ENCODE measurements at regions not wholly inside any gene's neighbourhood (a gene's known extent, or its start where the extent isn't known, plus 50 kb on each side); places are given as distances from the start of the nearest gene placed in this dataset.
"Not testable (repeated sequence)": the region's sequence is repeated elsewhere in the genome, so short reads cannot be mapped to it uniquely, and the experiment has no call there.

DNA sequence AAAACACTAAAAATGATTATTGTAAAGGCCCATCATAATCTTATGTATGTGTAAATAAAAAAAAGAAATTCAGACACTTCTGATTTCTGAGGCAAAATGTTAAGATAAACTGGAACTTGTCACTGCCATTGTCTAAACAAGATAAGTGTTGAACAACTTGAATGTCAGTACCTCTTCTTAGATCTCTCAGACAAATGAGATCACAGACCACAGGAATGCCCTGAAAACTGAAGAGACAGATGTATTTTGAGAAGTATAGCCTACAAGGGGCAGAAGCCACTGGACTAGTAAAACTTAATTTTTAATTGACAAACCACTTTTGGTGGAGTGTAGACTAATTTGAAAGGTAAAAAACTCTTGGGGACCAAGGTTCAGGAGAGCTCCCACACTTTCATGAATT, 375.5 kb upstream of the SLITRK5 start:
- Histone ChIP-seq H3K4me3 (ENCODE audit: low read length in 2 of 2) (no peak overlapping the region), H3K9ac (ENCODE audit: low read depth in 1 of 2, low read length in 2 of 2) (no peak overlapping the region), H3K9me3 (ENCODE audit: control insufficient read depth in 2 of 2, low read length in 2 of 2) (no peaks in the 10 kb centered on the region), H3K36me3 (ENCODE audit: control insufficient read depth in 2 of 2, insufficient read depth in 2 of 2, low read length in 2 of 2) (no peaks in the 10 kb centered on the region), H3K27ac (ENCODE audit: low read depth in 2 of 2, low read length in 2 of 2) (no peak overlapping the region), H3K4me1 (ENCODE audit: control insufficient read depth in 2 of 2, insufficient read depth in 2 of 2, low read length in 2 of 2) (no peaks in the 10 kb centered on the region), H3K27me3 (ENCODE audit: control insufficient read depth in 2 of 2, insufficient read depth in 2 of 2, low read length in 2 of 2) (no peaks in the 10 kb centered on the region)

DNA sequence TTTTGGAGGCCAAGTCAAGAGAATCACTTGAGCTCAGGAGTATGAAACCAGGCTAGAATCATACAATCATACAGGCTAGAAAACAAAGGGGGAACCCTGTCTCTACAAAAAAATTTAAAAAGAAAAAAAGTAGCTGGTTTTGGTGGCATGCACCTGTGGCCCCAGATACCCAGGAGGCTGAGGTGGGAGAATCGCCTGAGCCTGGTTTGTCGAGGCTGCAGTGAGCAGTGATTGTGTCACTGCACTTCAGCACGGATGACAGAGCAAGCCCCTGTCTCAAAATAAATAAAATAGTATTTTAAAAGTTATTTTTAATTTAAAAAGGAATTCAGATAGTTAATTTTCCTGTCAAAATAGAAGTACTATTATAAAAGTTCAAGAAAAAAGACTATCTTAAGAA, 369.1 kb upstream of the SLITRK5 start:
- Histone ChIP-seq H3K4me1 (ENCODE audit: control insufficient read depth in 2 of 2, insufficient read depth in 2 of 2, low read length in 2 of 2) (no peaks in the 10 kb centered on the region), H3K36me3 (ENCODE audit: control insufficient read depth in 2 of 2, insufficient read depth in 2 of 2, low read length in 2 of 2) (no peaks in the 10 kb centered on the region), H3K4me3 (ENCODE audit: low read length in 2 of 2) (no peak overlapping the region), H3K9ac (ENCODE audit: low read depth in 1 of 2, low read length in 2 of 2) (no peak overlapping the region), H3K9me3 (ENCODE audit: control insufficient read depth in 2 of 2, low read length in 2 of 2) (no peaks in the 10 kb centered on the region), H3K27me3 (ENCODE audit: control insufficient read depth in 2 of 2, insufficient read depth in 2 of 2, low read length in 2 of 2) (no peaks in the 10 kb centered on the region), H3K27ac (ENCODE audit: low read depth in 2 of 2, low read length in 2 of 2) (no peak overlapping the region)

DNA sequence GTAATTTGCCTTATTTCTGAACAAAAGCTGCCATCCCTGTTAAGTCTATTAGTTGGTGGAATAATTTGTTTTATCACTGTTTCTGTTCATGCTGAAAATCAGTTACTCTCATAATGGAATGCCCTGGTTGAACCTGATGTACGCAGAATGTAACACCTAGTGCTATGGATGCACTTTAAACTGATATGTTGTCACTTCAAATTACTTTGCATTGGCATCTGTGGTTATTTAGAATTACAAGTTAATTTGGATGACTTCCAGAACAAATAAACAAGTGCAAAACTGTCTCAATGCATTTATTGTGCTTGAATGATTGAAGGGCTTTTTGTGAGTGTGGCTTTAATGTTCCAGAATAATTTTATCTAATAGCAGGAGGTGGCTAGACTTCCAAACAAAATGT, 368.2 kb upstream of the SLITRK5 start:
- Histone ChIP-seq H3K4me3 (ENCODE audit: low read length in 2 of 2) (no peak overlapping the region), H3K27ac (ENCODE audit: low read depth in 2 of 2, low read length in 2 of 2) (no peak overlapping the region), H3K27me3 (ENCODE audit: control insufficient read depth in 2 of 2, insufficient read depth in 2 of 2, low read length in 2 of 2) (no peaks in the 10 kb centered on the region), H3K4me1 (ENCODE audit: control insufficient read depth in 2 of 2, insufficient read depth in 2 of 2, low read length in 2 of 2) (no peaks in the 10 kb centered on the region), H3K9ac (ENCODE audit: low read depth in 1 of 2, low read length in 2 of 2) (no peak overlapping the region), H3K36me3 (ENCODE audit: control insufficient read depth in 2 of 2, insufficient read depth in 2 of 2, low read length in 2 of 2) (no peaks in the 10 kb centered on the region), H3K9me3 (ENCODE audit: control insufficient read depth in 2 of 2, low read length in 2 of 2) (no peaks in the 10 kb centered on the region)

DNA sequence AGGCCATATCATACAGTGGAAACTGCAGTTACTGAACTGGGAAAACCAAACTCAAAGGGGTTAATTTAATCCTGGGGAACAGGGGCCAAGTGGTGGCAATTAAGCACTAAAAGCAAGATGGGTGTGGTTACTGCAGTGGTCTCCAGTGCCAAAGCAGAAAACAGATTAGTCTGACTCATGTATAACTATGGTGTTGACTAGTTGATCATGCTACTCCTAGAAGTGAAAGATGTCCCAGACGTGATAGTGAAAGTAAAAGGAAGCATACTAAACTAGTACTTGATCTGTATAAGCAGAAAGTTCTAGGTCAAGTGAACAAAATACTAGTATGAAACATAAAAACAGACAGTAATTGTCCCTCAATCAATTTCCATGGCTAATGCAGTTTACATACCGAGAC, 360.0 kb upstream of the SLITRK5 start:
- Histone ChIP-seq H3K4me3 (ENCODE audit: low read length in 2 of 2) (no peak overlapping the region), H3K9ac (ENCODE audit: low read depth in 1 of 2, low read length in 2 of 2) (no peak overlapping the region), H3K36me3 (ENCODE audit: control insufficient read depth in 2 of 2, insufficient read depth in 2 of 2, low read length in 2 of 2) (no peaks in the 10 kb centered on the region), H3K27ac (ENCODE audit: low read depth in 2 of 2, low read length in 2 of 2) (no peak overlapping the region), H3K27me3 (ENCODE audit: control insufficient read depth in 2 of 2, insufficient read depth in 2 of 2, low read length in 2 of 2) (no peaks in the 10 kb centered on the region), H3K4me1 (ENCODE audit: control insufficient read depth in 2 of 2, insufficient read depth in 2 of 2, low read length in 2 of 2) (no peaks in the 10 kb centered on the region), H3K9me3 (ENCODE audit: control insufficient read depth in 2 of 2, low read length in 2 of 2) (no peaks in the 10 kb centered on the region)

DNA sequence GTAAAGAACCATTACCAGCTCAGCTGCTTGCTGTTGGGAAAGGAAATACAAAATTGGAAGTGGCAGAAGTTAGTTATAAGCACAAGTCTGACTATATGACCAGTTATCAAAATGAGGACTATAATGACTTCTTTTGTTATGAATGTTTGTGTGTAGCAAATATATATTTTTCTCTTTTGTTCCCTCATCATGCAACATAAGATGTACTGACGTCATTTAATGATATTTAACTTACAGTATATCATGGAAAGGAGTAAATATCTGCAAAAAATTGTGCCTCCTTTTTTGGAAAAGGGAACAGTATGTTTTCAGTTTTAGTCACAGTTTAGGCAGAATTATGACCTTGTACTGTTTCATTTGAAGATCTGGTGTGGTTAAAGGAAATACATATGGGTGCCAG, 356.3 kb upstream of the SLITRK5 start:
- H3K9ac ChIP-seq (ENCODE audit: low read depth in 1 of 2, low read length in 2 of 2), result no peak overlapping the region
- H3K36me3 ChIP-seq (ENCODE audit: control insufficient read depth in 2 of 2, insufficient read depth in 2 of 2, low read length in 2 of 2), result no peaks in the 10 kb centered on the region
- H3K27ac ChIP-seq (ENCODE audit: low read depth in 2 of 2, low read length in 2 of 2), result no peak overlapping the region
- no peaks in the 10 kb centered on the region for H3K9me3 ChIP-seq (ENCODE audit: control insufficient read depth in 2 of 2, low read length in 2 of 2)
- H3K4me3 ChIP-seq (ENCODE audit: low read length in 2 of 2), result no peak overlapping the region
- H3K27me3 ChIP-seq (ENCODE audit: control insufficient read depth in 2 of 2, insufficient read depth in 2 of 2, low read length in 2 of 2), result no peaks in the 10 kb centered on the region
- H3K4me1 ChIP-seq (ENCODE audit: control insufficient read depth in 2 of 2, insufficient read depth in 2 of 2, low read length in 2 of 2), result no peaks in the 10 kb centered on the region

DNA sequence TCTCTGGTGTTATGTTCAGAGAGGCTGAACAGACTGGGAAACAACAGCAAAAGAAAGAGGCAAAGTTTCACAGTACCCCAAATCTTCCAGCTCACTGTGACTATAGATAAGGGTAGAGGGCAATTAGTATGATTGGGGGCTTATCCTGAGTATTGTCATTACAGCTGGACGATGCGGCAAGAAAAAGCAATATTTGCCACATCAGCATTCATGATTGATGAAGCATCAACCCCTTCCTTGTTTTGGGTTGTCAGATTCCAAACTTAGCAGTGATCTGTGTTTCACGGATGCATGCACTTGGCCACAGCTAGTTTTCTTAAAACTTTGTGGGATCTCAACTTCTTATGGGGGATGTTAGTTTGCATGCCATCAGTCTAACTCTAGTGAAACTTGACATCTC, 348.8 kb upstream of the SLITRK5 start:
- H3K36me3 ChIP-seq (ENCODE audit: control insufficient read depth in 2 of 2, insufficient read depth in 2 of 2, low read length in 2 of 2), result no peaks in the 10 kb centered on the region
- no peak overlapping the region for H3K4me3 ChIP-seq (ENCODE audit: low read length in 2 of 2)
- no peaks in the 10 kb centered on the region for H3K4me1 ChIP-seq (ENCODE audit: control insufficient read depth in 2 of 2, insufficient read depth in 2 of 2, low read length in 2 of 2)
- no peaks in the 10 kb centered on the region for H3K27me3 ChIP-seq (ENCODE audit: control insufficient read depth in 2 of 2, insufficient read depth in 2 of 2, low read length in 2 of 2)
- no peak overlapping the region for H3K9ac ChIP-seq (ENCODE audit: low read depth in 1 of 2, low read length in 2 of 2)
- no peak overlapping the region for H3K27ac ChIP-seq (ENCODE audit: low read depth in 2 of 2, low read length in 2 of 2)
- no peaks in the 10 kb centered on the region for H3K9me3 ChIP-seq (ENCODE audit: control insufficient read depth in 2 of 2, low read length in 2 of 2)

DNA sequence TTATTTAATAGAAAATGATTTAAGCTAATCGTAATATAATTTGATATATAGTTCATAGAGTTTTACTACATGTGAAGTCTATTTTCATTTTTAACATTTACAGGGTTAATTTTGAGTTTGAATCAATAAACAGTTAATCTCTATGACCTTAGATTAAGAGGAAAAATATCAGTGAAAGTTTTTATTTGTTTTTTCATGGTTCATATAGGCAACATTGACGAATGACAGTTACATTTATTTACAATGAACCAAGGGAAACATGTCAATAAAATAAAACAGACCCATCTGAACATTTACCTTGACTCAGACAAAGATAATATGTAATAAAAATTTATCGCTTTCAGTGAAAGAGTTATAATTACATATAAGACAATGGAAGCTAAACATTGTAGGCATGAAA, 346.6 kb upstream of the SLITRK5 start:
- no peaks in the 10 kb centered on the region for H3K27me3 ChIP-seq (ENCODE audit: control insufficient read depth in 2 of 2, insufficient read depth in 2 of 2, low read length in 2 of 2)
- H3K27ac ChIP-seq (ENCODE audit: low read depth in 2 of 2, low read length in 2 of 2), result no peak overlapping the region
- no peaks in the 10 kb centered on the region for H3K4me1 ChIP-seq (ENCODE audit: control insufficient read depth in 2 of 2, insufficient read depth in 2 of 2, low read length in 2 of 2)
- H3K36me3 ChIP-seq (ENCODE audit: control insufficient read depth in 2 of 2, insufficient read depth in 2 of 2, low read length in 2 of 2), result no peaks in the 10 kb centered on the region
- H3K4me3 ChIP-seq (ENCODE audit: low read length in 2 of 2), result no peak overlapping the region
- H3K9ac ChIP-seq (ENCODE audit: low read depth in 1 of 2, low read length in 2 of 2), result no peak overlapping the region
- H3K9me3 ChIP-seq (ENCODE audit: control insufficient read depth in 2 of 2, low read length in 2 of 2), result no peaks in the 10 kb centered on the region

DNA sequence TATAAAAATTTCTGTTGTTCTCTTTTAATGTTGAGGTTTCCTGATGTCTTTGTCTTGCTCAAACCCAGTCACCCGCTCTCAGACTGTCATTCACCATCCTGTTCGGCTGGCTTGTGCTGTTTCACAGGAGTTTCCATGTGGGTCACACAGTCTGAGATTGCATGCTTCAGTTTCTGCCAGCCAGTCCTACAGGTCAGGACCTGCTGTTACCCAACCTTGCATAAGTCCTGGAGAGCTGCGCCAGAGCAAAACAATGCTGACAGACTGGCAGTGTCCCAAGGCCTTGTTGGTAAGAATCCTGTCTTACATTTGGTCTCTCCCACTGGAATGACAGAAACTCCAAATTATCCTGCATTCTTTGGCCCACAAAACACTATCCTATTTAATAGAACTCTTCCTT, 340.0 kb upstream of the SLITRK5 start:
- no peaks in the 10 kb centered on the region for H3K27me3 ChIP-seq (ENCODE audit: control insufficient read depth in 2 of 2, insufficient read depth in 2 of 2, low read length in 2 of 2)
- no peaks in the 10 kb centered on the region for H3K36me3 ChIP-seq (ENCODE audit: control insufficient read depth in 2 of 2, insufficient read depth in 2 of 2, low read length in 2 of 2)
- no peaks in the 10 kb centered on the region for H3K4me1 ChIP-seq (ENCODE audit: control insufficient read depth in 2 of 2, insufficient read depth in 2 of 2, low read length in 2 of 2)
- H3K4me3 ChIP-seq (ENCODE audit: low read length in 2 of 2), result no peak overlapping the region
- peaks cover 0 to 2% of the 10 kb centered on the region in 2 donors for H3K9me3 ChIP-seq (ENCODE audit: control insufficient read depth in 2 of 2, low read length in 2 of 2)
- no peak overlapping the region for H3K27ac ChIP-seq (ENCODE audit: low read depth in 2 of 2, low read length in 2 of 2)
- no peak overlapping the region for H3K9ac ChIP-seq (ENCODE audit: low read depth in 1 of 2, low read length in 2 of 2)

DNA sequence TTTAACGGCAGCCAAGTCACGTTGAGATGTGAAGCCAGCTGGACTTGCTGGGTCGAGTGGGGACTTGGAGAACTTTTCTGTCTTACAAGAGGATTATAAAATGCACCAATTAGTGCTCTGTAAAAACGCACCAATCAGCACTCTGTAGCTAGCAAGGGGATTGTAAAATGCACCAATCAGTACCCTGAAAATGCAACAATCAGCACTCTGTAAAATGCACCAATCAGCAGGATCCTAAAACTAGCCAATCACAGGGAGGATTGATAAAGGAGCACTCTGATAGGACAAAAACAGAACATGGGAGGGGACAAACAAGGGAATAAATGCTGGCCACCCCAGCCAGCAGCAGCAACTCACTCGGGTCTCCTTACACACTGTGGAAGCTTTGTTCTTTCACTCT, 337.6 kb upstream of the SLITRK5 start:
- no peaks in the 10 kb centered on the region for H3K4me1 ChIP-seq (ENCODE audit: control insufficient read depth in 2 of 2, insufficient read depth in 2 of 2, low read length in 2 of 2)
- H3K4me3 ChIP-seq (ENCODE audit: low read length in 2 of 2), result no peak overlapping the region
- H3K9ac ChIP-seq (ENCODE audit: low read depth in 1 of 2, low read length in 2 of 2), result no peak overlapping the region
- H3K27me3 ChIP-seq (ENCODE audit: control insufficient read depth in 2 of 2, insufficient read depth in 2 of 2, low read length in 2 of 2), result no peaks in the 10 kb centered on the region
- no peak overlapping the region for H3K27ac ChIP-seq (ENCODE audit: low read depth in 2 of 2, low read length in 2 of 2)
- H3K9me3 ChIP-seq (ENCODE audit: control insufficient read depth in 2 of 2, low read length in 2 of 2), result peaks cover 0 to 2% of the 10 kb centered on the region in 2 donors
- no peaks in the 10 kb centered on the region for H3K36me3 ChIP-seq (ENCODE audit: control insufficient read depth in 2 of 2, insufficient read depth in 2 of 2, low read length in 2 of 2)

DNA sequence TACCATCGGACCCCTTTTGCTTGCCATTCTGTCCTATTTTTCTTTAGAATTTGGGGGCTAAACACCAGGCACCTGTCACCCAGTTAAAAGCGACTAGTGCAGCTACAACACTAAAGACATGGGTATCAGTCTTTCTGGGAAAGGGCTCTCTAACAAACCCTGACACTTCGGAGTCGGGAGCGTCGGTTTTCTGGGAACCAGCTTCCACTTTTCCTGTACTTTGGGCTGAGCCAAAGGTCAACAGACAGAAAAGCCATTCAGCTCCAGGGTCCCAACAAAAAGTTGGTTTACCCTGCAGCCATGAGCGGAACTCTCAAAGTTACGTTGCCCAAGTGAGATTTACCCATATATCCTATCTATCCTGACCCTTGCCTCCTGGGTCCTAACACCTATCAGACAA, 337.0 kb upstream of the SLITRK5 start:
- no peaks in the 10 kb centered on the region for H3K36me3 ChIP-seq (ENCODE audit: control insufficient read depth in 2 of 2, insufficient read depth in 2 of 2, low read length in 2 of 2)
- no peak overlapping the region for H3K27ac ChIP-seq (ENCODE audit: low read depth in 2 of 2, low read length in 2 of 2)
- H3K4me3 ChIP-seq (ENCODE audit: low read length in 2 of 2), result no peak overlapping the region
- peaks cover 0 to 2% of the 10 kb centered on the region in 2 donors for H3K9me3 ChIP-seq (ENCODE audit: control insufficient read depth in 2 of 2, low read length in 2 of 2)
- H3K4me1 ChIP-seq (ENCODE audit: control insufficient read depth in 2 of 2, insufficient read depth in 2 of 2, low read length in 2 of 2), result no peaks in the 10 kb centered on the region
- H3K27me3 ChIP-seq (ENCODE audit: control insufficient read depth in 2 of 2, insufficient read depth in 2 of 2, low read length in 2 of 2), result no peaks in the 10 kb centered on the region
- H3K9ac ChIP-seq (ENCODE audit: low read depth in 1 of 2, low read length in 2 of 2), result no peak overlapping the region

DNA sequence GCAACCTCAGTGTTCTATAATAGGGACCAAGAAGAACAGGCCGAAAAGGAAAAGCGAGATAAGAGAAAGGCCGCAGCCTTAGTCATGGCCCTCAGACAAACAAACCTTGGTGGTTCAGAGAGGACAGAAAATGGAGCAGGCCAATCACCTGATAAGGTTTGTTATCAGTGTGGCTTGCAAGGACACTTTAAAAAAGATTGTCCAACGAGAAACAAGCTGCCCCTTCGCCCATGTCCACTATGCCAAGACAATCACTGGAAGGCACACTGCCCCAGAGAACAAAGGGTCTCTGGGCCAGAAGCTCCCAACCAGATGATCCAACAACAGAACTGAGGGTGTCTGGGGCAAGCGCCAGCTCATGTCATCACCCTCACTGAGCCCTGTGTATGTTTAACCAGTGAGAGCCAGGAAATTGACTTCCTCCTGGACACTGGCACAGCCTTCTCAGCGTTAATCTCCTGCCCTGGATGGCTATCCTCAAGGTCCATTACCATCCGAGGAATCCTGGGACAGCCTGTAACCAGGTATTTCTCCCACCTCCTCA, 334.8 kb upstream of the SLITRK5 start:
- not testable (repeated sequence) for H3K9me3 ChIP-seq (ENCODE audit: control insufficient read depth in 2 of 2, low read length in 2 of 2); H3K4me3 ChIP-seq (ENCODE audit: low read length in 2 of 2); H3K9ac ChIP-seq (ENCODE audit: low read depth in 1 of 2, low read length in 2 of 2); H3K27me3 ChIP-seq (ENCODE audit: control insufficient read depth in 2 of 2, insufficient read depth in 2 of 2, low read length in 2 of 2); H3K27ac ChIP-seq (ENCODE audit: low read depth in 2 of 2, low read length in 2 of 2); H3K4me1 ChIP-seq (ENCODE audit: control insufficient read depth in 2 of 2, insufficient read depth in 2 of 2, low read length in 2 of 2); H3K36me3 ChIP-seq (ENCODE audit: control insufficient read depth in 2 of 2, insufficient read depth in 2 of 2, low read length in 2 of 2)
